OCI-LY3 (cell line): ENCODE measurements at regions not wholly inside any gene's neighbourhood (a gene's known extent, or its start where the extent isn't known, plus 50 kb on each side); places are given as distances from the start of the nearest gene placed in this dataset.

ENCODE experiments used
- CTCF ChIP-seq: fragments of 200-600, 300-600 bp; sonication (generic); IDR thresholded peaks from 2 replicates; pipeline ENCODE4 v1.5.1; 2014; ENCODE audit warnings: antibody characterized with exemption, low read length, low read depth
- EZH2phosphoT487 ChIP-seq: fragments of 200-600 bp; shearing (Covaris generic); IDR thresholded peaks from 2 replicates; pipeline ENCODE4 v1.6.1; 2018; ENCODE audit warnings: antibody characterized with exemption, mixed run types, low read depth

GRCh38 chr1:14111121-14111520, 411.1 kb downstream of the PRDM2 start:
- no peak for TF ChIP-seq CTCF
- TF ChIP-seq EZH2phosphoT487: no peak
